Erythroblast (primary cell): ENCODE measurements at regions not wholly inside any gene's neighbourhood (a gene's known extent, or its start where the extent isn't known, plus 50 kb on each side); places are given as distances from the start of the nearest gene placed in this dataset.

Source experiments
- GATA1 ChIP-seq: IDR thresholded peaks from 2 replicates; pipeline ENCODE4 v1.6.1; 2011; ENCODE audit warnings: low read depth, mild to moderate bottlenecking, control low read depth, low read length, moderate library complexity
- POLR2A ChIP-seq: IDR thresholded peaks from 2 replicates; pipeline ENCODE4 v1.6.1; 2011; ENCODE audit warnings: mild to moderate bottlenecking, low read length

DNA sequence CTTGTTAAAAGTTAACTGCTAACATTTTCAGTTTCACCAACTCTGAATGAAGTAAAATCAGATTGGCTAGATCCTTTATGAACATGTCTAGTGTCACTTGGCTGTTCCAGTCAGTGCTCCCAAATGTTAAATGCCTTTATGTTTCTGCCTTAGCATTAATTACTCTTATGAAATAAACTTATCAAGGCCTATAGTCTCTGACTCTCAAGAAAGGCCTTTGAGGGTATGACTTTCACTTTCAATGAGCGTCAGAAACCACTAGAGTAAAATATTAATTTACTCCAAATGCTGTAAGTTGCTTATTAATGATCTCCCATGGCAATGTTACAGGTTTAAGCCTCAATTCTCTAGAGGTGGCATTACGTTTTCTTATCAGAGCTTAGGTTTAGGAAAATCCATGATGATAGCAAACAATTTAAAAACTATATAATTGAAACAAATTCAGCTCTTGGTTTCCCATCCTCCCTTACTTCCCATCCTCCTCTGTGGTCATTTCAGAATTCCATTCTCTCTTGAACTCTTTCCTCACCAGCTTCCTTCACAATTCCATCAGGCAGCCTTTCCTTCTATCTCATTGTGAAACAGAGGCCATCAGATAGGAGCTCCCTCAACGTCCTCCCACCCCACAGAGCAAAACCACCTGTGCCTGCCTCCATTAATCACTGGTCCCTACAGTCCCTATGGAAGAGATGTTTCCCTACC lies 108.6 kb upstream of the COP1 start:
- TF ChIP-seq POLR2A: no peak
- no peak for TF ChIP-seq GATA1
